Coronary artery (tissue), 2 donors: ENCODE measurements at regions not wholly inside any gene's neighbourhood (a gene's known extent, or its start where the extent isn't known, plus 50 kb on each side); places are given as distances from the start of the nearest gene placed in this dataset.
"Not testable (repeated sequence)": the region's sequence is repeated elsewhere in the genome, so short reads cannot be mapped to it uniquely, and the experiment has no call there.

ENCODE experiments used
- DNase-seq: peaks from one replicate; pipeline ENCODE4 v3.0.0-alpha.2; 2017; ENCODE audit warnings: low spot score
- H3K27ac ChIP-seq, 2 donors: fragments of 200-600 bp; sonication (generic); one replicate each; pipeline ENCODE4 v1.5.1; 2016 to 2019
- H3K4me3 ChIP-seq: fragments of 200-600 bp; sonication (generic); 2 replicates; pipeline ENCODE4 v1.5.1; 2016; ENCODE audit warnings: mild to moderate bottlenecking, moderate library complexity
- CTCF ChIP-seq: fragments of 200-600 bp; sonication (generic); IDR thresholded peaks from one replicate; pipeline ENCODE4 v1.5.1; 2019; ENCODE audit warnings: antibody characterized with exemption

- H3K4me3 ChIP-seq, result no peak overlapping the region
- no peak overlapping the region for H3K27ac ChIP-seq
- TF ChIP-seq CTCF, result no peak
- no peak for DNase-seq
Observed at GRCh38 chr7:67635271-67635670, 638.6 kb downstream of the TYW1 start.

- TF ChIP-seq CTCF, result no peak
- H3K27ac ChIP-seq, result no peak overlapping the region
- no peak for DNase-seq
- H3K4me3 ChIP-seq, result no peak overlapping the region
Observed at GRCh38 chr7:67636348-67637022, 639.9 kb downstream of the TYW1 start.

- no peak for TF ChIP-seq CTCF
- Histone ChIP-seq H3K4me3 (no peak overlapping the region), H3K27ac (no peak overlapping the region)
- DNase-seq, result no peak
Observed at GRCh38 chr7:67637023-67637358, 640.4 kb downstream of the TYW1 start.

GRCh38 chr7:67642542-67642941, 645.9 kb downstream of the TYW1 start:
- H3K4me3 ChIP-seq, H3K27ac ChIP-seq, DNase-seq: not testable (repeated sequence)

- no peak overlapping the region for H3K27ac ChIP-seq
- no peak overlapping the region for H3K4me3 ChIP-seq
- no peak for TF ChIP-seq CTCF
- DNase-seq, result no peak
Observed at GRCh38 chr7:67644151-67644550, 647.5 kb downstream of the TYW1 start.

GRCh38 chr7:67652937-67653336, 656.3 kb downstream of the TYW1 start:
- H3K27ac ChIP-seq, result no peak overlapping the region
- TF ChIP-seq CTCF, result no peak
- no peak overlapping the region for H3K4me3 ChIP-seq
- no peak for DNase-seq

- no peak for DNase-seq
- no peak for TF ChIP-seq CTCF
- no peak overlapping the region for H3K27ac ChIP-seq
- no peak overlapping the region for H3K4me3 ChIP-seq
Observed at GRCh38 chr7:67653856-67654454, 657.3 kb downstream of the TYW1 start.
